NCI-H510A (cell line): ENCODE measurements at regions not wholly inside any gene's neighbourhood (a gene's known extent, or its start where the extent isn't known, plus 50 kb on each side); places are given as distances from the start of the nearest gene placed in this dataset.
"Not testable (repeated sequence)": the region's sequence is repeated elsewhere in the genome, so short reads cannot be mapped to it uniquely, and the experiment has no call there.

Source experiments
- DNase-seq: peaks from one replicate; lab custom pipeline; 2025; lab: John Stamatoyannopoulos, UW

GRCh38 chr7:34487391-34488115 is 170.5 kb upstream of the NPSR1 start:
- no peak for DNase-seq

- no peak for DNase-seq
Measured at GRCh38 chr7:34488766-34489165, 169.3 kb upstream of the NPSR1 start.

- no peak for DNase-seq
Measured at GRCh38 chr7:34491899-34492298, 166.1 kb upstream of the NPSR1 start.

- DNase-seq = no peak
Measured at GRCh38 chr7:34493752-34494151, 164.3 kb upstream of the NPSR1 start.

GRCh38 chr7:34497153-34497777 is 160.8 kb upstream of the NPSR1 start:
- DNase-seq = no peak

- DNase-seq = no peak
Measured at GRCh38 chr7:34501156-34501555, 156.9 kb upstream of the NPSR1 start.

- DNase-seq = no peak
Measured at GRCh38 chr7:34507191-34507590, 150.8 kb upstream of the NPSR1 start.

GRCh38 chr7:34523226-34523918 is 134.6 kb upstream of the NPSR1 start:
- no peak for DNase-seq

- DNase-seq = no peak
Measured at GRCh38 chr7:34530259-34530658, 127.8 kb upstream of the NPSR1 start.

- no peak for DNase-seq
Measured at GRCh38 chr7:34539003-34539402, 119.0 kb upstream of the NPSR1 start.

GRCh38 chr7:34544621-34545020 is 113.4 kb upstream of the NPSR1 start:
- DNase-seq = no peak

GRCh38 chr7:34550996-34551395 is 107.0 kb upstream of the NPSR1 start:
- no peak for DNase-seq

- no peak for DNase-seq
Measured at GRCh38 chr7:34552502-34552901, 105.5 kb upstream of the NPSR1 start.

GRCh38 chr7:34558022-34558421 is 100.0 kb upstream of the NPSR1 start:
- no peak for DNase-seq

- no peak for DNase-seq
Measured at GRCh38 chr7:34564091-34564490, 93.9 kb upstream of the NPSR1 start.

- DNase-seq = no peak
Measured at GRCh38 chr7:34567906-34568305, 90.1 kb upstream of the NPSR1 start.

GRCh38 chr7:34569975-34570699 is 87.9 kb upstream of the NPSR1 start:
- DNase-seq = no peak

- DNase-seq = no peak
Measured at GRCh38 chr7:34575006-34575405, 83.0 kb upstream of the NPSR1 start.

- not testable (repeated sequence) for DNase-seq
Measured at GRCh38 chr7:34577934-34578333, 80.1 kb upstream of the NPSR1 start.

GRCh38 chr7:34581698-34582097 is 76.3 kb upstream of the NPSR1 start:
- not testable (repeated sequence) for DNase-seq

GRCh38 chr7:34584526-34584925 is 73.5 kb upstream of the NPSR1 start:
- no peak for DNase-seq

GRCh38 chr7:34596887-34597286 is 61.1 kb upstream of the NPSR1 start:
- no peak for DNase-seq
